ENCODE measurements at regions not wholly inside any gene's neighbourhood (a gene's known extent, or its start where the extent isn't known, plus 50 kb on each side); places are given as distances from the start of the nearest gene placed in this dataset.

DNA sequence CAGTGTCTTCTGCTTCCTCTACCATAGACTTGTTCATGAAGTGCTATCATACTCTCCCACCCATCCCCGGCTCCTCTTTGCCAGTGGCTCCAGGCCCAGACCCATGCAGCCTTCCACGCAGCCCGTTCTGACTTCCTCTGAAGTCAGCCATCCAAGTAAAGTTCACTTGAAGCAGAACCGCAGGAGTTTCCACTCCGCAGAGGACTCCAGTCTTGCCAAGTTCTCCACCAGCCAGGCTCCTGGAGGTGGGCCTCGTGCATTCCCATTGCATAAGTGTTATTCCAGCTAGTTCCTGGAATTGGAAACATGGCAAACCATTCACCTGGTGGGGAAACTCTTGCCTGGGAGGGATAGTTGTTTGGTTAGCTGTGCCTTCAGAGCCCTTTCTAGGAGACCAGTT, 185.1 kb downstream of the PLPP3 start:
- DNase-seq (ENCODE audit: low read depth): no peak

DNA sequence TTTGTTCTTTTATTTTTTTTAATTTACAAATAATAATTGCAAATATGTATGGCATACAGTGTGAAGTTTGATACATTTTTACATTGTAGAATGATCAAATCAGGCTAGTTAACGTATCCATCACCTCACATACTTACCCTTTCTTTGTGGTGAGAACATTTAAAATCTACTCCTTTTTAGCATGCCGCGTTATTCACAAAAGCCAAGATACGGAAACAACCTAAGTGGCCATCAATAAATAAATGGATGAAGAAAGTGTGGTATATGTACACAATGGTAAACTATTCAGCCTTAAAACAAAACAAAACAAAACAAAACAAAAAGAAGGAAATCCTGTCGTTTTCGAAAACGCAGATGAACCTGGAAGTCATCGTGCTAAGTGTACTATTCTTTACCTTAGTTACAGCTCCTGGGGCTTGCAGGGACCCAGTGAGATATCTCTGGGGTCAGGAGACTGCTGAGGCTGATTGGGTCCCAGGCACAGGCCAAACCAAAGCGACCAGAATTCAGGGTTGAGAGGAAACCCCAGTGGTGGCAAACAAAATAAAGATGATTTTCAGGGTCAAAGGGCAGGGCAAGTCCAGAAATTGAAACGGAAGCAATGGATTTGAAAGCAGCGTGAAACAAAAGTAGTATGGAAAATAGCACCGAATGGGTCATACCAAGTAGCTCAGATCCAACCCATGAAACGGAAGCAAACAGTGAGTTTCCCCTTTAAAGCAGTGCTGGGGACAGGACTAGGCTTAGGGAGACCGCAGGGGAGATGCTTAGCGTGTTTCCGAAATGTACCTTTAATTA, 188.2 kb downstream of the PLPP3 start:
- DNase-seq (ENCODE audit: low read depth): no peak

DNA sequence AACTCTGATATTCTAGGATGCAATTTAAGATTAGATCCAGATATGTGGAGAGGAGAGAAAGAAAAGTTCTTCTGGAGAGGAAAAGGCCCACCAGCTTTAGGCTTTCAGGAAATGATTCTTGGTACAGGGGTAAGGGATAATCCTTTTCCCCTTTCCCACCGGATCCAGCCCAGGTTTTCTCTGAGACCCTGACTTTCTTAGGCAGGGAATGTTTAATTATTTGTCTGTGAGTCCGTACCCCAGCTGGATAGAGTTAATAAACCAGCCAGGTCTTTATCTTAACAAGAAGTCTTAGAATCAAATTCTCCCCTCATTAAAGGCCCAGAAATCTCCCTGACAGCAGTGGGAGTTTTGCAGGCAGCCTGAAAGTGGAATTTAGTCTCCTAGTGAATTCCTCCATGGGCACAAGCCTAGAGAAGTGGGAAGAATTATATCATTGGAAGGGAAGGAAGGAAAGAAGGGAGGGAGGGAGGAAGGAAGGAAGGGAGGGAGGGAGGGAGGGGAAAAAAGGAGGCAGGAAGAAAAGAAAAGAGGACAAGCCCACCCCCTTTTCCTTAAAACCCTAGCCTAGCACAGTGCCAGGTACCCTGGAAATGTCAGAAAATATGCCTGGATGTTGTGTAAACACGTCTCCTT, 189.0 kb downstream of the PLPP3 start:
- no peak for DNase-seq (ENCODE audit: low read depth)

DNA sequence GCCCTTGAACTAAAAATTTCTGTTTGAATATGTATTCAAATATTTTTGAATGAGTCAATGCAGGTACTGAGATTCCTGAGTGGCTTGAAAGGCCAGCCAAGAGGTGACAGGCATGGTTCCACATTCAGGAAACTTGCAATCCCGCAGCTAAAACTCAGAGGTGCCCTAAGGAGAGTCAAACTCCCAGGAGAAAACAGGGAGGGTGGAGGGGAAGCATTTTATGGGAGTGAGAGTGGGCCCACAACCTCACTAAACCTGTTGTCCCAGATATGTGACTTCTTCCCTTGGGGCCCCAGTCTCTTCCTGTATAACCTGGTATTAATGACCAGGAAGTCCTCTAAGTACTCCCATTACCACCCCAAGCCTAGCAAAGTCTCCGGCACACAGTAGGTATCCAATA, 189.6 kb downstream of the PLPP3 start:
- DNase-seq (ENCODE audit: low read depth): no peak

DNA sequence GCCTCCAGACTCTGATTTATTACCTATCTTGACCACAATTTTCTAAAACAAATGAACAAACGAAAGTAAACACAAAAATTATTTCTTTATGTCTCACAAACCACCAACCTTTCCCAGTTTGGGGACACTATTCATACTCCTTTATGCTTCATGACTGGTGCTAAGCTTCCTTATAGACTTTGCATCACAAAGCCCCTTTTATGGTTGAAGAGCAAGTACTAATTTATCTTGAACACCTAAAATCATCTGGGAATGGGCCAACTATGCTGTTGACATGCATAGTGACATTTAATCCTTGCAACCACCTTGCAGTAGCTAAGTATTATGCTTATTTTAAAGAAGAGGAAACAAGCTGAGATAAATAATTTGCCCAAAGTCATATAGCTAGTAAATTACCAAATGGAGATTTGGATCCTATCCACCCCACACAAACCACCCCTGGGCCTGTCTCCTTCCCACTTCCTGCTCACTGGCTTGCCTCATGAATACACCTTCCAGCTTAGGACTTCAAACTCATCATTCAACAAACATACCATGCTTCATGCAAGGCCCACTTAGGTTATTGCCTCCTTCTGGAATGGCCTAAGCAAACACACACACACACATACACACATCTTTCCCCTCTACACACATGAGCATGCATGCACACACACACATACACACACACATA, 192.2 kb downstream of the PLPP3 start:
- DNase-seq (ENCODE audit: low read depth): no peak

DNA sequence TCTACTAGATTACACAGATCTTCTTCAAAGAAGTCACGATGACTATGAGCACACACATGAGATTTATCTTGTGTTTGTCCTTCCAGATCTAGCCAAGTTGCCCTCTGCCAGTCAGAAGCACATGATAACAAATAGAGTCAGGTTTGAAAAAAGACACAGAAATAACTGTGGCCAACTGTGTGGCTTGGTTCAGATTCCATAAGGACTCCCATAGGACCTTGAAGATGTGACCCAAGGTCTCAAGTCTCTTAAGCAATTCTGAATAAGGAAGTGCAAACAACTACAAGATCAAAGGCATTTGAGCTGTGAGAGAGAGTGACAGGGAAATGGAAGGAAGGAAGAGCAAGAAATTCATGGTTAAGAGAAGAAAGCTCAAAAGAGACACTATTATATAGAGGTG, 194.0 kb downstream of the PLPP3 start:
- peak; percentile 46 for DNase-seq (ENCODE audit: low read depth)

DNA sequence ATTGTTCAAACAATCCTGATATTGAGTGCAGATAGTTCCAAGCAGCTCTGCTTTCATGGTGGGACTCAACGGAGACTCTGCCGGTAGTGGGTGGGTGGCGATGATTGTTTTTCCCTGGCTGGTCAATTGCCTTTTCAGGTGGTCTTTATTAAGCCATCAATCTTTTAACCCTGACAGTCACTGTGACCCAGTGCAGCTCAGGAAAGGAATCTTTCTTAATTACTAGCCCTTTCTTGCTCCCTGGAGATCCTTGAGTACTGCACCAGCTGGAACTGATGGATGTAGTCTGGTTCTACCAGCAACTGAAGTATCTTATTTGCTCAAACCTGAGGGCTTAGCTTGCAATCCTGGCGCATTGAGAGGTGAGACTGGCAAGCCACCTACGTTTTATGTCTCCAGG, 196.4 kb downstream of the PLPP3 start:
- no peak for DNase-seq (ENCODE audit: low read depth)

DNA sequence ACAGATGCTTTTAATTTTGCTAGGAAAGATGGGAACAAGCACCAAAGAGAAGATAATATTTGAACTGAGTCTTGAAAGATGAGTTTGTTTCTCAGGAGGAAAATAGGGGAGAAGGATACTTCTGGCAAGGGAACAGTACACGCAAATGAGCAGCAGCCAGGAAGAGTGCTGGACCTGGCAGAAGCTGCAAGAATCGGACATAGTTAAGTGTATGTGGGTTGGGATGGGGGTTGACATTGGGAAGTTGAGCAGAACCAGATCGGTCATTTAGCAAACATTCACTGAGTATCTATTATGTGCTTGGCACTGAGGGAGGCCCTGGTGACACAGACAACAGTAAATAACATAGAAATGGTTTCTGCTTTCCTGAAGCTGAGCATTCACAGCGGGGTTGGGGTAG, 198.8 kb downstream of the PLPP3 start:
- DNase-seq (ENCODE audit: low read depth): no peak

DNA sequence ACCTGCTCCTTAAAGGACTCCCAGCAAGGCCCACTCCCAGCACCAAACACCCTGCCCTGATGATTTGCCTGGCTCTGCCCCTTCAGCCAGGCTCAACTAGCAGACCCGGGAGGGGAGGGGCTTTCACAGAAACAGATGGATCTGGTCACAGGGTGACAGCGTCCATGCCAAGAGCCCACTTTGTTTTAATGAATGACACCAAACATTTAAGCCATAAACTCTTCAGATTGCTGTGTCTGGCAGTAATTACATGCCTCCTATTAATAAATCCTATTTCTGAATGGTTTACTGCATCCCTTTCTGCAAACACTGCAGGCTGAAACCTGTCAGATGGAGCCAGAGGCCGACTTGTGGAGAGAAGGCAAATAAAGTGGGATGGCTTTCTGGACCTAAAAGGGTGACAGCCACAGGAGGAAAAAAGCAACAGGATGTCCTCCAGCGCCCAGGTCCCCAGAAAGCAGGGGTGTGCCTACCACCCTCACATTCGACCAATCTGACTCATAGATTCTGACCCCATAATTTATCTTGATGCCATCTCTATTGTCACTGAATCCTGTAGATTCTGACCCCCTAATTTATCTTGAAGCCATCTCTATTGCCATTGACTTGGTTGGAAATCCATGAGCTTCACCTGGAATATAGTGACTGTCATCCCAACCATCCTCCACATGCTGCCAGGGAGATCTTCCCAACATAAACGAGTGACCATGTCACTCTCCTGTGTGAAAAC, 200.9 kb downstream of the PLPP3 start:
- DNase-seq (ENCODE audit: low read depth): no peak

DNA sequence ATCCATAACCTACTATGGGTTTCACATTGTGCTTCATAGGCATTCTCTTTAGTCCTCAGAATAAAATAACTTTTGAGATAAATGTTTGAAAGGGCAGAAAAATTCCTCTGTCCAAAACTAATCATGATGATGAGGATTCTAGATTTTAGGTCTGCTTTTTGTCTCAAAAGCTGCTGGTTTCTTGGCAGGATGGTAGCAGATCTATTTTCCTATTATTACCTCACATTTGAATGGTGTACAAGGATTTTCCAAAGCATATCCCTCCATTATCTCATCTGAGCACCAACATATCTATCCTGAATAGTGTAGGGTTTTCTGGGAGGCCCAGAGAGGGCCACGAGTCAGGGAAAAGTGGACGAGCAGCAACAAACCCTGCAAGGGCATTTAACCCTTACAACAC, 201.9 kb downstream of the PLPP3 start:
- DNase-seq (ENCODE audit: low read depth): no peak

DNA sequence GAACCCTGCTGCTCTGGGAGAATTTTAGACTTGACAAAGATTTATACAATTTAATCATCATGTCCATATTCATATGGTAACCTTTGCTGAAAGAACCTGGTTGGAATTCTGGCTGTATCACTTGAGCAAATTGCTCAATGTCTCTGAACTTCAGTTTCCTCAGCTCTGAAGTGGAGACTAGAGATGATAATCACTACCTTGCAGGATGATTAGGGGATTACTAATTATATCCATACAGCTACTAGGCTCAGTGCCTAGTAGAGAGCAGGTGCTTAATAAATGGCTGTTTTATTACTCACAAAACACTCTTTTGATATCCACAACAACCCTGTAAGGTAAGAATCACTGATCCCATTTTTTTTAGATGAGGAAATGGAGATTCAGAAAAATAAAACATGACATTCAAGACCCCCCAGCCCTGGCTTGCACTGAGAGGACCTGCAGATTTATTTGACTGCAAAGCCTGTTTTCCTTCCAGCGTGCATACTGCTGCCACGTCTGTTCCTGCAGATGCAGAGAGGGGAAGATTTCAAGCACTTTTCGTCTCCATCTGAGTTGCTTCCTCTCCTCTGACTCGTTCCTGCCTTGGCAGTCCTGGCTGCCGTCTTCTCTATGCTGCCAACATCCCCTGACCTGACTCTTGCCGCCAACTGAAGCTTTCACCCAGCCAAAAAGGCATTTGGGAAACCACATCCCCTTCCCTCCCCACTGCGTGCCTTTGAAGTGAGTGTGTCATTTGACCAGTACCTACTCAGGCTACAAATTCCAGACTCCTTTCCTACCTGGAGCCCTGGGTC, 203.0 kb downstream of the PLPP3 start:
- DNase-seq (ENCODE audit: low read depth): peak; percentile 79

DNA sequence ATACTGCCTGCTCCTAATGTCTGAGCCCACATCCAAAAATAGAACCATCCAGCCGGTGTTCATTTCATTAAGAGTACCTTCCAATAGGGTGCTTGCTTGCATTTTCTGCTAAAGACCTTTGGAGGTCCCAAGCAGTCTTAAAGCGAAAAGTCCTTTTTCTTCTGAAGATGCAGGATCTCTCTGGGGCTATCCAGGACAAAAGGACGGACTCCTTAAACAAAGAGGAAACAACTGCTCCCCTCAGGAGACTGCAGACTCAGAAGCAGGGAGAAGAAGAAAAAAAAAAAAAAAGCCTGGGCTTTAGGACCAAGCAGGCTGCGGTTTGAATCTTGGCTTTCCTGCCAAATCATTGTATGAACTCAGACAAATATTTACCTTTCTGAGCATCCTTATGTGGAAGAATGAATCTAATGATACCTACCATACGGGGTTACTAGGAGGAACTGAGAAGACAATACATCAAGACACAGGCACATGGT, 204.0 kb downstream of the PLPP3 start:
- peak; percentile 44 for DNase-seq (ENCODE audit: low read depth)

DNA sequence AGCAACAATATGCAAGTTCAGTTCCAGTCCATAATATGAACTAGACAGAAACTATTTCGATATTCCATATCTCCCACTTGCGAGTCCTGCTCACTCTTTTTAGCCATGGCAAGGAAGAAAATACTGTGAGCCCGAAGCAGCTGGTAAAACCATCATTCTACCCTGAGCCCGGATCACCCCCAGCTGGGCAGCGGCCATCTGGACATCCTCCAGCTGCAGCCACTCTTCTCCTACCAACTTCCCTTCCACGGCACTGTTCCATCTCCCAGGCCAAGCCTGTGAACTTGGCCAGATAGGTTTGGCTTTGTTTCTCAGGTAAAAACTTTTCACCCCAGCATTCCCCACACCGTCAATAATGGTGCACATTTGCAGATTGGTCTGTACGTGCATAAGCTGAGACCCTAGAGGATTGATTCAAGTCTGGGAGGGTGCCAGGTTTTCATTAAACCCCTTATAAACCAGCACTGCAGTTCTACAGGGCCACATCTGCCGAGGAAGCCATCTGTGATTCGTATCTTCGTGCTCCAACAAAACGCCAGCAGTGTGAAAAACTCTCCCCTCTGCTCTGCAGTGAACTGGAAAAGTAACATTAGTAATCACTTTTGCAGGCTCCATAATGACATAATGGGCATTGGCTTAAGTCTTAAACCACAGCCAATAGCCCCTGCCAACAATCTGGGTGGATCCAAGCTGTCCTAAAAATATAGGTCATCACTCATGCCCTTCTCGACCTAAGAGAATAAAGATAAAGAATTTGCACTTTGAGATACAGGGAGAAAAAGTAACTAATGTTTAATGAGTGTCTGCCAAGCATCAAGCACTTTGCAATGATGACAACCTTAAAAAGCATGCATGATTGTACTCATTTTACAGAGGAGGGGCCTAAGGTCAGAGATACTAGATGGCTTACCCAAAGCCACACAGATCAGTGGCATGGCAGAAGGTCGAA, 205.1 kb downstream of the PLPP3 start:
- peak; percentile 68 for DNase-seq (ENCODE audit: low read depth)

DNA sequence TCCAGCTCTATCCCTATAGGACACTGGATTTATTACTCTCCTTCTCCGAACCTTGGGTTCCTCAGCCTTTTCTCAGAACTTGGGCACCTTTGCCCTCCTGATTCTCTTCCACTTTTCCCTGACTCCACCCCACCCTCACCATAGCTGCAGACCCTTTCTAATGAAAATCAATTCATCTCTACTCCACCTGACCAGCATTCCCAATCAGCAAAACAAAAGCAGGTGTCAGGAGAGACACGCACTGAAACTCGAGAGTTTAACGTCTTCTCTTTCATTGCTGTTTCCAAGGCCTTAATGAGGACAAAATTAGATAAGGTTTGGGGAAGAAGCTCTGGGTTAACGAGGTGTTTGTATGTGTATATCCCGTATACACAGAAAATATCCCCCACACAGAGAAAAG, 208.8 kb downstream of the PLPP3 start:
- DNase-seq (ENCODE audit: low read depth): no peak

DNA sequence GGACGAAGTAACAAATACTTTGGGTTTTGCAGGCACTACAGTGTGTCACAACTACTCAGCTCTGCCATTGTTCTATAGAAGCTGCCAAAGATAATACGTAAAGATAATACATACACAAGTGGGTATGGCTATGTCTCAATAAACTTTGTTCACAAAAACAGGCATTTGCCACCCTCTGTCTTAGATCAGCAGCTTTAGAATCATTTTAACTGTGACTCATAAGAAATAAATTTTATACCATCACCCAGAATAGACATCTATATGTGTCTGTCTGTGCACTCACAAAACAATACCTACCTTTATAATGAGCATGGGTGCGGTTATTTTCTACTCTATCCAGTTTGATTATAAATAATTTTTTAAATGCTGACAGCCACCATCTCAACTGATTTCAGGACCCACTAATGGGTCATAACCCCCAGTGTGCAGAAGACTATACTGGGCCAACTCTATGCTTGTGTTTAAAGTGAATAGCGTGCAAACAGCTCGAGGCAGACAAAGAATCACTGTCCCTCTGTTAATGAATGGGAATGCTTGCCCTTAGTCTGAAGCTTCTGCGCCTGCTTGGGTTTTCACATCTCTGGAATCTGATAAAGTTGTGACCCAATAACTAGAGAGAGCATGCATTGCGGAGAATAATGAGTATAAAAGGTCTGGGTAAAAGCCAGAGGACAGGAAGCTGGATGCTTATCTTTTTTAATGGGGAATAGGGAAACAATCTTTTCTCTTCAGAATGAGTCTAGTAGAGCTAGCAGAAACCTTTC, 216.2 kb downstream of the PLPP3 start:
- no peak for DNase-seq (ENCODE audit: low read depth)

DNA sequence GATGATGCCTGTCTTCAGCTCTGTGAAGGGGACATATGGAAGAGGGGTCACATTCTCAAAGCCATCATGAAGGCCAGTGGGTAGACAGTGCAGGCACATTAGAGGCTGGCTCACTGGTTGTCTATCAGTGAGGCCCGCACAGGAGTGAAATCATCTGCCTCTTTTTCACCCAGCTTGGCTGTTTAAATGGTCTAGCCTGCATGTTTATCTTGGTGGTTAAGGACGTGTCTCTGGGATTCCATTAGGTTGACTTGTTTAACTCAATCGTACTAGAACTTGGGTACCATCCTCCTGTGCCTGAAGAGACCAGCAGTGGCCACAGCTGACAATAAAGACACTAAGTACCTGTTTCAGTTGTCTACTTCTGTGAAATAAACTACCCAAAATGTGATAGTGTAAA, 219.3 kb downstream of the PLPP3 start:
- DNase-seq (ENCODE audit: low read depth): peak; percentile 63

DNA sequence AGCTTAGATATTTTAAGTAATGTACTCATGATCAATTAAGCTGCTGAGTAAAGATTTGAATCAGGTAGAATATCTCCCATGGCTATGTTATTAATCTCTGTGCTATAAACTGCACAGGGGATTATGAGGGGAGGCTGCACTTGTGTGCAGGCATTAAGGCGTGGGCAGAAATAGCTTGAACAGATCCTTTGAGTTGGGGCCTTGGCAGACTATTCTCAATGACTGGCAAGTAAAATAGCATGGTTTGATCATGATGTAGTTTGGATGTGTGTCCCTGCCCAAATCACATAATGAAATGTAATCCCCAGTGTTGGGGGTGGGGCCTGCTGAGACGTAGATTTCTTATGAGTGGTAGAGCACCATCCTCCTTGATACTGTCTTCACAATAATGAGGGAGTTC, 220.3 kb downstream of the PLPP3 start:
- peak; percentile 73 for DNase-seq (ENCODE audit: low read depth)

DNA sequence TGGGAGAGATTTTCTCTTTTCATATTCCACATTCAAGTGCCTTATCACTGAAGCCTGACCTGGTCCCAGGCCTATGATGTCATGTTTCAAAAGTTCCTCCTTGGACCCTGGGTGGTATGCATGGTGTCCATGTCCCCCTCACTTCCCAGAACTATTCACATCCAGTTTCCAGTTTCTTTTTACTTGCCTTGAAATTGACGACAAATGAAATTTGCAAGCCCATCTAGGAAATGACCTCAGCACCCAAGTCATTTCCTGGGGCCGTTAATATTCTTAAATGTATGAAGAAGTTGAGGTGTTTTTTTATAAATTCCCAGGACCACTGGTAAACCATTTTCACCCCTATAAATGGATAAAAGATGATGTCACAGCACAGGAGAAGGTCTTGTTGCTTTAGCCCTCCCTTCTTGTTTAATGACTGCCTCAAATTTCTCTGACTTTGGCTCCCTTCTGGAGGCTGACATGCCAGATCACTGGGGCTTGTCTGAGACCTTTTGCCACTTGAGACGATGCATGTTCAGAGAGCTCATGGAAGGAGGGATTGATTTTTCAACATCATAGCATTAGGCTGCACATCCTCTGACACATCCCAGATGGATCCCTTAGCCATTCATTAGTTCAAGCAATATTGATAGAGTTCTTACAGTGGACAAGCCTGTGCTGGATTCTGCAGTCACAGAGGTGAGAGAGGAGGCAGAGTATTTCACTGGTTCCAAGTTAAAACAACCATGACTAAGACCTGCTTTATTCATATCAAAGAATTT, 221.3 kb downstream of the PLPP3 start:
- no peak for DNase-seq (ENCODE audit: low read depth)
